ENCODE measurements at regions not wholly inside any gene's neighbourhood (a gene's known extent, or its start where the extent isn't known, plus 50 kb on each side); places are given as distances from the start of the nearest gene placed in this dataset.

DNA sequence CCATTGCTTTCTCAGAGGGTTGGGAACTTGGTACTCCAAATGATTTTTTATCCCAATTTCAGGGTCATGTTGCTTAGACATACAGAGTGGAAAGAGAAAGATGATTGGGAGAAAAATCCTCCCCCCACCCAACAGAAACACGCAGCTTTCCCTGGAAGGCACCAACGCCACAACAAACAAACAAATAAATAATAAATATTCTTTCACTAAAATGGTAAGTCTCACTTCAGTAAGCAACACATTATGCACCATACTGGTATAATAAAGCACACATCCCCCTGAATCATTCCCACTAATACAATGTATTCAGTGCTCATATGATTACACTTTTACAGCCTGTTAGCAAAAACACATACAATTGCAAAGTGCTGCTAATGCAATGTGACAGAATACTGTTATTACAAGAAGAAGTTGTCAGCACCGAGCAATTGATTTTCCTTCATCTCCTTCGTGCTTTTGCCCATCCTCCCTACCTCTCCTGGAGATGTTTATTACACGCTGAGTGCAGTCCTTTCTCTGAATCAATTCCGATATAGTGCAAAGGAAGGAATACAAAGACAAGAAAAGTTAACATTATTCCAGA is 359.9 kb downstream of the TXNL1 start:
- DNase-seq (ENCODE audit: low spot score), result no peak

DNA sequence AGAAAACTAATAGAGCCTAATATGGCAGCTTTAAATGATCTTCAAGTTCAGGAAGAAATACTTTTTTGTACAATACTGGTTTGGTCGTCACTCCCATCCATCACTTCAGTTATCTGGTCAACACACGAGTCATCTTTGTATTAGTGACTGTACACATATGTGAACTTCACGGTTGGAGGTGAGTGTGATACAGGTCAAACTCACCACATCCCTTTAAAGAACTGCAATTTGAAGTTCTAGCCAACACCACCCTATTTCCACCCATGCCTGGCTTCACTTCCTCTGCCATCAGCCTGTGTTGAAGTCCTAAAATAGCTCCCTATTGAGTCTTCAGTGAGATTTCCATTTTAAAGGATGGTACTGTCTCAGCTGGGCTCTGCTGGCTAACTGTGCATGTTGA is 361.9 kb downstream of the TXNL1 start:
- no peak for DNase-seq (ENCODE audit: low spot score)

DNA sequence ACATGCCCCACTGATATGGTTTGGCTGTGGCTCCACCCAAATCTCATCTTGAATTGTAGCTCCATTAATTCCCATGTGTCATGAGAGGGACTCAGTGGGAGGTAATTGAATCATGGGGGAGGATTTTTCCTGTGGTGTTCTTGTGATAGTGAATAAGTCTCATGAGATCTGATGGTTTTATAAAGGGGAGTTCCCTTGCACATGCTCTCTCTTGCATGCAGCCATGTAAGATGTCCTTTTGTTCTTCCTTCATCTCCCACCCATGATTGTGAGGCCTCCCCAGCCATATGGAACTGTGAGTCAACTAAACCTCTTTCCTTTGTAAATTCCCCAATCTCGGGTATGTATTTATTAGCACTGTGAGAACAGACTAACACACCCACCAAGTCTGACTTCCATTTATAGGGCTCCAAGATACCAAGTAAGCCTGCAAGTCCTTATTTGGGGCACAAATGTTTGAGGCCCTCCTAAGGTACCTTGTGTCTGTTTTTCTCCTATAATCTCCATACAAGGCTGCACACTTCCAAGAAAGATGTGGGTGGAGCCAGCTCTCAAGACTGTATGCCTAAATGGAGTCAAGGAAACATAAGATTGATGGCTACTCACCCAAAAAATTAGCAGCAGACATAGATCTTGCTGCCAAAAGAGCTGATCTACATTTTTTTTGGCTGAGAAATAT is 364.7 kb downstream of the TXNL1 start:
- DNase-seq (ENCODE audit: low spot score), result no peak

DNA sequence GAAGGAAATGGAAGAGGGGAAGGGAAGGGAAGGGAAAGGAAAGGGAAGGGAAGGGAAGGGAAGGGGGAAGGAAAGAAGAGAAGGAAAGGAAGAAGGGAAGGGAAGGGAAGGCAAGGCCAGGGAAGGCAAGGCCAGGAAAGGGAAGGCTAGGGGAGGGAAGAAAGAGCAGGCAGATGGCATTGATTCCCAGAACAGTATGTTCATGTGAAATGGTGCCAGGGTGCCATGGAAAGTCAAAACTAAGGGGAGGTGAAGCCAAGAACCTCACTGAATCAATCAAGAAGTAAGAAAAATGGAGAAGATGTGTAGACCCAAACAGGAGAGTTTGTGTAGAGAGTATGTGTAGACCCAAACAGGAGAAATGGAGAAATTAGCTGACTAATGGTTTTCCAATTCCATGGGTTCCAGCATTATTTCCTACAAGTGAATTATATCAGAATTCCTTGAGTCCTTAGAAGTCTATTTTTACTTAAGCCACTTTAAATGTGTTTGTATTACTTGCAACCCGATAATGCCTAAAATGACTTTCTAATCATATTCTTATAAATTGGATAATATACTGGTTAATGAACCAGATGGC is 367.6 kb downstream of the TXNL1 start:
- no peak for DNase-seq (ENCODE audit: low spot score)

DNA sequence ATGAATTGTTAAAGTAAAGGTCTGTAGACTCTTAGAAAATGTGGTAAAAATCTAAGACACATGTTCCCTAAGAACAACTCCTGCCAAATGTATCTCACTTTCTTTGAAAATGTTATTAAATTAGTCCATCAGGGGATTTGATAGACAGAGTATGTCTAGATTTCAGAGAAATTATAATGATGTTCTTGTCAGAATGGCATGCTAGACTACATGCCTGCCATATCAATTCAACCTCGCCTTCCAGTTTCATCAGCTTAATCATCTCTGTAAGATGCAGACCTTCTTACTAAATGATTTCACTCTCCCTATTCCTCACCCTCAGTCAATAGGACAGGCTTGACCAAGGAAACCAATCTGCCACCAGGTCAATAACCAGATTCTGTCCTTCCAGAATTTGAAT is 368.4 kb downstream of the TXNL1 start:
- DNase-seq (ENCODE audit: low spot score), result no peak

DNA sequence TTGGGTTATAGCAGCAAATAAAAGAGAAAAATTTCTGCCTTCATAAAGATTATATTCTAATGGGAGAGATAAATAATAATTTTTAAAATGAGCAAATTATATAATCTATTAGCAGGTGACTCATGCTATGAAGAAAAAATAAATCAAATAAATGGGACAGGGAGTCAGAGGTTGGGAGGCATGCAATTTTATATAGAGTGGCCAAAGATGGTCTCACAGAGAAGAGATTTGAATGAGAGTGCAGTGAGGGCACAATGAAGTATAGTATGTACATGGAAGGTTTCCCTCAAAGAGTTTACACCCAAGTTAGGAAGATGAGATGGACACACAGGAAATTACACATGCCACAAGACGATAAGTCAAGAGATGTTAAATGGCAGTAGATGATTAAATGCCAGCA is 369.4 kb downstream of the TXNL1 start:
- DNase-seq (ENCODE audit: low spot score), result no peak

DNA sequence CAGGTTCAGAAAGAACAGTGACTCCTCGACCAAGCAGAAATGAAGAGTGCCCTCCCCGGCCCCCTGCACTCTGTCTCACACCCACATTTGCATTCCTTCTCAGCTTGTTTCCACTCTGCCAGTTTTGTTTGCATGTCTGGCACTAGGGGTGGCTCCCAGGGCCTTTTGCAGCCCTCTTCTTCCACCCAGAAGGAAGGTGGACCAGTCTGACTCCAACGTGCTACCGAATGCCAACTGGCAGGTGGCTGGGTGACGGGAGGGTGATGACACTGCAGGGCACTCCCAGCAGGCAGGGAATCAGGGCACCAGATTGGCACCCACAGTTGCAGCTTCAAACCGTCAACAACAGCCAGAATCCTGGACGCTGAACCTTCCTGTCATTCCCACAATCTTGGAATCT is 371.1 kb downstream of the TXNL1 start:
- no peak for DNase-seq (ENCODE audit: low spot score)

DNA sequence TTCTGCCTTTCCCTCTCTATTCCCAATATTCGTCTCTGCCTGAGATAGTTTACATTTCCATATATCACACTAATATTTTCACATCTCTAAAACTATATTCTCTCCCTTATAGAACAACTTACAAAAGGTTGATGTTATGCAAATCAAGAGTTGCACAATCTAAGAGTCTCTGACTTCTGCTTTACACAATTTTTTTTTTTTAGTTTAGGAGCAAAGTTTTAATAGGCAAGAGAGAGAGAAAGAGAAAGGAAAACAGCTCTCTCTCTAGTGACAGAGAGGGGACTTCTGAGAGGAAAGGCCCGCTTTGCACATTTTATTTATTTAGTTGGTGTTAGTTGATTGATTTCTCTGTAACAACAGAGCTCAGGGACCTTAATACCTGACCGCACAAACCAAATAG is 380.2 kb downstream of the TXNL1 start:
- DNase-seq (ENCODE audit: low spot score), result no peak

DNA sequence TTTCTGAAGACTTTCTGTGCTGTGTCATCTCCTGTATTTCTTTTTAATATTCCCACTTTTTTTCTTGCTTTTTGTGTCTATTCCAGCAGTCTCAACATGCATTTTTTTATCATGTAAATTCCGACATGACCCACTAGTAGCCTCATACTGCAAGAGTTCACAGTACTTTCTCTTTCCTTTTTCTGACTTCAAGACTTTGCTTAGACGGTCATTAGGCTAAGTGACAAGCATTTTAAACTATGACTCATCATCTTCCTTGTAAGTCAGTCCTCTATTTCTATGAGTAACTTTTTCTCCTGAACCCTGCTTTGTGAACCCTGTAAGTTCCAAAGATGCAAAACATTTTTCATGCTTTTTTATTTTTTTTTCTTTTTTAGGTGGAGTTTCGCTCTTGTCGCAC is 381.2 kb downstream of the TXNL1 start:
- DNase-seq (ENCODE audit: low spot score), result peak; percentile 65

DNA sequence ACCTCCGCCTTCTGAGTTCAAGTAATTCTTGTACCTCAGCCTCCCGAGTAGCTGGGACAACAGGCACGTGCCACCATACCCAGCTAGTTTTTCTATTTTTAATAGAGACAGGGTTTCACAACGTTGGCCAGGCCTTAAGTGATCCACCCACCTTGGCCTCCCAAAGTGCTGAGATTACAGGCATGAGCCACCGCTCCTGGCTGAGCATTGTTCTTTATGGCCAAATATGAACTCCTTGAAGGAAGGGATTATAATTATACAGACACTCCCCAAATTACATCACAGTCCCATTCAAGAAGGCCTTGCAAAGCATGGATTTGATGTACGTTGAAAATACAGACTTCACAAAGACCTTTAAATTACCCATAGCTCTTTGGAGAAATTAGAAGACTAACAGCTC is 381.7 kb downstream of the TXNL1 start:
- no peak for DNase-seq (ENCODE audit: low spot score)

DNA sequence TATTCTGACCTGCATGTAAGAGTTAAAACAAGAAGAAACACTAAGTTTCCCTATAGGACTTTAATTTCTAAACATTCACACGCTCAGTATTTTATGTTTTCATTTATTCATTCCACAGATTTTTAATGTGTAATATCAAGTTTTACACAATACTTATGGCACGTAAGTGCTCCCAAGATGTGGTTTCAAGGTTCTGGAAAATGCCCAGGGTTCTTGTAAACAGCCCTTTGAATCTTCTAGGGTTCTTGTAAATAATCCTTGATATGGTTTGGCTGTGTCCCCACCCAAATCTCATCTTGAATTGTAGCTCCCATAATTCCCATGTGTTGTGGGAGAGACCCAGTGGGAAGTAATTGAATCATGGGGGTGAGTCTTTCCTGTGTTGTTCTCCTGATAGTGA is 383.0 kb downstream of the TXNL1 start:
- DNase-seq (ENCODE audit: low spot score), result no peak

DNA sequence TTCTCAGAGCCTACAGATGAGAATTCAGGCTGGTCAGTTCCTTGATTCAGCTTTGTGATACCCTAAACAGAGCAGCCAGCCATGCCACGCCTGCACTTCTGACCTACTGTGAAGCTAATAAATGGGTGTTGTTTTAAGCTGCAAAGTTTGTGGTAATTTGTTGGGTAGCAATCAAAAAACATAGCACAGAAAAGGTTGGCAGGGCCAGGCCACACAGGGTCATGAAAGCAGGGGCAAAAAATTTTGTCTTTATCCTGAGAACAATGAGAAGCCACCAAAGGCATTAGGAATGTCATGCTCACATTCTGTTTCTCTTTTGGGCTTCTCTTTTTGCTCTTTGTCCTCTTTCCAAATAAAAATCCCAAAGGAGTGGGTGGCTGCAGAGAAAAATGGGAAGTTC is 385.9 kb downstream of the TXNL1 start:
- DNase-seq (ENCODE audit: low spot score), result no peak

DNA sequence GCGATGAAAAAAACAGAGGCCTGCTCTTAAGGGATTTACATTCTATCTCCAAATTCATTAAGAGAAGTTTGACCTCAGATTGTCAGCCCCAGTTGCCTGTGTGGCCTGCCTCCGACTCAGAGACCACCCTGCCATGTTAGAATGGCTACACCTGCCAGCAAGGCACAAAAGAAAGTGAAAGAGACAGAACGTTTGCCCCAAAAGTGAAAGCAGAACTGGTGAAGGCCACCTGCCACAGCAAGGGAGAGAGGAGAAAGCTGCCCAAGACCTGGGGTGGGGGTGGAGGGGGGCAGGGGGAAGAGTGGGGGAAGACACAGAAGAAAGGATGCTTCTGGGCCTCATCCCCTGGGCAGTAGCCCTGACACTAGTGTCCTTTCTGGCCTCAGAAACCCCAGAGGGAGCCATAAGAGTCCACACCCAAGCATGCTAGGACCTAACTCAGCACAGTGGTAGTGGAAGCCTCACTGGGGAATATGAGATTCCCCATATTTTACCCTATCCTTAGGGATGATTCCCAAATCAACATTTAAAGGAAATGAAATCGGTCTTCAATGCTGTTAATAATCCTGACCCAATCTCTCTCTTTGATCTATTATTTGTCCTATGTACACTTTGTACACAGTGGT is 389.7 kb downstream of the TXNL1 start:
- no peak for DNase-seq (ENCODE audit: low spot score)

DNA sequence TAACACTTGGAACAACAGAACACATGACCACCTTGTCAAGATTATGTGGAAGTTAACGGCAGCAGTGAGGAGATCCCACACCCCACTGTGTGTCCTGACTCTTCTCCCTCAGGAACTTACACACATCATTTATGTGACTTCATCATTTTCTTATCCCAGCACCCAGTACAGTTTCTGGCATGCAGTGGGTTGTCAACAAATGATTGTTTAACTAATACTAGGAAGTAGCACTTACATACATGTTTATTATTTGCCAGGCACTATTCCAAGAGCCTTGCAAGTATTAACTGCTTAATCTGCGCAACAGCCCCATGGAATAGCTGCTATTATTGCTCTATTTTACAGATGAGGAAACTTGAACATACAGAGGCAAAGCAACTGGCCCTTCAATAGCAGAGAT is 391.5 kb downstream of the TXNL1 start:
- DNase-seq (ENCODE audit: low spot score), result no peak

DNA sequence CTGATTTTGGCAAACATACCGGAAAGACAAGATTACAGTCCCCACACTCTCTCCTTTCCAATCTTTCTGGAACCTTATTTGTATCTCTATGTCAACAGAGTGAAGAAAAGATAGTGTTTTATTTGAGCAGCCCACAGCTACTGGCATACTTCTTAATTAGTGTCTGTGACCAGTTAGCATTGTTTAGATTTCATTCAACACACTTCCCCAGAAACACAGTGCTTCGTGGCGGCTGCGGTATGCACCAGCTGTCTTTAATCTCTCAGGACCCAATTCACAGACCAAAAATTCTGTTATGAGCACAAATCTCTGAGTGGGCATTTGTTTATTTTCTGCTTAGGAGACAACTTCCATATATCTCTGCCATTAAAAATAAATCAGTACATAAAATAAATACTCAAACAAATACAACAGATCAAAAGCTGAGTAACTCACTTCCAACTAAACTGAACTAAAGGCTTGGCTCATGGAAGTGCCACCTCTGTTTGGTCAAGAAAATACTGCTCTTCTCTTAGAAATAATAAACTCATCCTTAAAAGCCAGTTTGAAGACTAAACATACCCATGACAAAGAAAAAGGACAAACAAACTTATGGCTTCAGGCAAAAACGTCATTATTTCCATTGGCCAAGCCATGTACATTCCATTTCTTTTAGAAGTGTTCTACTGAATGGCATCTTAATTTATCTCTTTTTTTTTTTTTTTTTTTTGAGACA is 392.4 kb downstream of the TXNL1 start:
- peak; percentile 53 for DNase-seq (ENCODE audit: low spot score)

DNA sequence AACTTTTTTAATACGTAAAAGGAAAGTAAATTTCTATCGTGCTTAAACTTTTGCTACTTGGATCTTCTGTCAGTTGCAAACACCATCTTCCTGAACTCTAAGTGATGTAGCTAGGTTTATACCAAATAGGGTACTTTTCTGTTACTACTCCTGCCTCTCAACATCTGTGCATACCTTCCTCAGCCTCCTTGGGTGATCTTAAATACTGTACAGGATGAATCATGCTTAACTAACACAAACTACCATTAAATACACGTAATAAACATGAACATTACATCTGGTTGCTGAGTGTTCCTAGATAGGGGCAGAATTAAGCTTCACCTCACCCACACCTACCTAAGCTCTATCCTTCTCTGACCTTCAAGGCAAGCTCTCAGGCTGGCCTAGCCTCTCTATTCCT is 398.0 kb downstream of the TXNL1 start:
- DNase-seq (ENCODE audit: low spot score), result no peak

DNA sequence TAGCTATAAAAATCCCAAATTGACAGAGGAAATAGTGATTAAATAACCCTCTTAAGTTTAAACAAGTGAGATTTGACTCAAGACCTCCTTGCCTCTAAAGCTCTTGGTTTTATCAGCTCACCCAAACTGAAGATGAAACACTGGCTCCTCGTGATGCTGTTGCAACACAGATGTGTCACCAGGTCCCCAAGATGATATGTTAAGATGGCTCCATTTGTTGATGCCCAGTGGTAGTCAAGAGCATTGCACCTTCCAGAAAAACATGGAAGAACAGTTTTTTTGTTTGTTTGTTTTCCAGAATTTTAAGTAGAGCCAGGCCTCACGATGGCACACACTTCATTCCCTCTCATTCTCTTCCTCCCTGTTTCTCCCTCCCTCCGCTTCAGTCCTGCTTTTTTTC is 399.8 kb downstream of the TXNL1 start:
- peak; percentile 9 for DNase-seq (ENCODE audit: low spot score)

DNA sequence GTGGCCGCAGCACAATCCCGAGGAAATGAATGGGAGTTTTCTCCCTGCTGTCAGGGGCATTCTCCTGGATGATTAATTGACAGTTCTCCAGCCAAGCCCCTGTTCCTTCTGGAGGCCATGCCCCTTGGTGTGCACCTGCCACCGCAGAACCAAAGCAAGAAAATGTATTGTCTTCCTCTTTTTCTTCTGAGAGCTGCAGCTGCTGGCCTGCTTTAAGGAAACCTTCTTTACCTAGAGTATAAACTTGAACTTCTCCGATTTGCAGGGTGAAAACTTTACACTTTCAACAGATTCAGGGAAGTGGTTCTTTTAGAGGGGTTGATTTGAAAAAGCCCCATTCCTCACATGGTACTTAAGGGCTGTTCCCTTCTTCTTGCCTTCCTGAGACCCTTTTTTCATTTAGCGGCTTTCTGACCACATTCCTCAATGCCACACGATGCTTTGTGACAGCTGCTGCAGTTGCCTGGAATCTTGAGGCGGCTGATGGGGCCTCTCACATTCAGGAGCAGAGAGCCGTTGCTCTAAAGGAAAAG is 402.8 kb downstream of the TXNL1 start:
- no peak for DNase-seq (ENCODE audit: low spot score)

DNA sequence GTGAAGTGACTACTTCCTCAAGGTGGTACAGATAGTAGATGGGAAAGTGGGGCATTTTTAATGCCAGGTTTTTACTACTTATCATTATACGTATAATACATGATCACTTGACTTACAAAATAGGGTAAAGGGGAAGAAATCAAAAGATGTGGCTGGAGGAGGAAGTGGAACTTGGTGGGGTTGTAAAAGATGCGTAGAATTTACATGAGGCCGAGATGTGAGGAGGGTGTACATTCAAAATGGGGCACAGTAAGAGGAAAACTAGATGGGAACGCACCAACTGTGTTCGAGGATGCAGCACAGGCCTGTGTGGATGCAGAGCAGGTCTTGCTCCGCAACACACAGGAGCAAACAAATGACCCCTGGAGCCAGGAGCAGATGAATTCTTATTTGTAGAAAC is 403.3 kb downstream of the TXNL1 start:
- DNase-seq (ENCODE audit: low spot score), result no peak

DNA sequence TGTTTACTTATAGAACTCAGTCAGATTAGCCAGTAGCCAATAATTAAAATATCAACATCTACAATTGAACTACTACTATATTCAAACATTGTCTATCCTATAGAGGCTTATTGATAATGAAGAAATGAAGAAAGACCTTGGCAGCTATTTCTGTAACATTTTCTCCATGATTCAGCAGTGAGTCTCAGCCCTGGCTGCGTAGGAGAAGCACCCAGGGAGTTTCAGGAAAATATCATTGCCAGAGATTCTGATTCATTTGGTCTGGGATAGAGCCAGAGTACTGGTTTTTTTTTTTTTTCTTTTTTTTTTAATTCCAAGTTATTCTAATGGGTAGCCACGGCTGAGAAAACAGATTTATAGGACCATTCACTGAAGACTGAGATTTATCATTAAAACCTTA is 404.8 kb downstream of the TXNL1 start:
- peak; percentile 88 for DNase-seq (ENCODE audit: low spot score)

DNA sequence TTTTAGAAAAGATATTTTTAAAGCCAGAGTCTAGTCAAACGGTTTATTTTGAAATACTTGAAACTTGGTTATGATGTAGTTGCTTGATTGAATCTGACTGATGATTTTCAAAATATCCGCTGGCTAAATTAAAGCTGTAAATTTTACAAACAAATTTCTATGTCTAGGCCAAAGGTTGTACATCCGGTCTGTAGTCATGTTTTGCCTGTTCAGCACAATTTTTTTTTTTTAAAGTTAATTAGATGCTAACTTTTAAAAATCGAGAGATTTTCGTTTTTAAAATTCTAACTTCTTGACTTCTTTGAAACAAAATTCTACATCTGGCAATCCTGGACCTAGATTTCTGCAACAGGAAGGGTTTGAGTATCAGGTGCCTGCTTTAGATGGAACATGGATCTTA is 412.4 kb downstream of the TXNL1 start:
- no peak for DNase-seq (ENCODE audit: low spot score)
